H1 (cell line): ENCODE measurements at regions not wholly inside any gene's neighbourhood (a gene's known extent, or its start where the extent isn't known, plus 50 kb on each side); places are given as distances from the start of the nearest gene placed in this dataset.

Experiments
- CTCF ChIA-PET: fragments of 300-600 bp; sonication (Branson Sonifier 250); formaldehyde crosslinking; loops from one replicate; lab custom pipeline; 2021; ENCODE audit not compliant: partially characterized antibody; lab: Charles Lee
- POLR2A ChIA-PET: fragments of 300-600 bp; sonication (Branson Sonifier 250); formaldehyde crosslinking; loops from one replicate; lab custom pipeline; 2021; ENCODE audit warnings: inconsistent platforms; ENCODE audit not compliant: partially characterized antibody; lab: Charles Lee
- DNase-seq, 2 experiments: peaks; one replicate each; pipeline versions ENCODE4 v3.0.0 to v3.0.0-alpha.2; 2010 to 2022; ENCODE audit warnings: low spot score in 2 of 2, low read depth in 1 of 2, mixed read lengths in 1 of 2
- FAIRE-seq: peaks from 2 replicates; lab custom pipeline; 2011; peaks lifted over from hg19 to GRCh38; lab: Jason Lieb, UNC
- H2AFZ ChIP-seq: 2 replicates; pipeline ENCODE4 v1.8.1; 2012; ENCODE audit warnings: low read length, inconsistent platforms
- H2AK5ac ChIP-seq: 2 replicates; pipeline ENCODE4 v1.6.1; 2013; ENCODE audit warnings: low read depth, low read length
- H2BK120ac ChIP-seq: replicated peaks from 2 replicates; pipeline ENCODE3; 2013; ENCODE audit warnings: low read depth, low read length, inconsistent platforms
- H2BK12ac ChIP-seq: 2 replicates; pipeline ENCODE4 v1.6.1; 2013; ENCODE audit warnings: low read depth, low read length
- H2BK15ac ChIP-seq: 2 replicates; pipeline ENCODE4 v1.6.1; 2013; ENCODE audit warnings: low read length
- H2BK20ac ChIP-seq: 2 replicates; pipeline ENCODE4 v1.6.1; 2013; ENCODE audit warnings: low read length
- H2BK5ac ChIP-seq: 2 replicates; pipeline ENCODE4 v1.6.1; 2013; ENCODE audit warnings: low read depth, low read length
- H3K14ac ChIP-seq: 2 replicates; pipeline ENCODE4 v1.6.1; 2013; ENCODE audit warnings: inconsistent platforms; ENCODE audit not compliant: insufficient read length
- H3K18ac ChIP-seq: 2 replicates; pipeline ENCODE4 v1.6.1; 2013; ENCODE audit warnings: low read length; ENCODE audit errors: extremely low read depth
- H3K23ac ChIP-seq: 2 replicates; pipeline ENCODE4 v1.6.1; 2013; ENCODE audit warnings: inconsistent platforms; ENCODE audit not compliant: insufficient read length
- H3K23me2 ChIP-seq: 2 replicates; pipeline ENCODE4 v1.6.1; 2013; ENCODE audit warnings: low read depth, low read length
- H3K27ac ChIP-seq: 2 replicates; pipeline ENCODE4 v1.6.1; 2011; ENCODE audit warnings: low read depth, low read length, inconsistent platforms
- H3K27me3 ChIP-seq, 4 experiments: replicated peaks in 1 of 4; 1 replicate in 1 of 4; 2 replicates in 3 of 4; pipeline versions ENCODE4 v1.6.1 to v1.8.1; 2011 to 2013; ENCODE audit warnings: low read length in 3 of 4, mild to moderate bottlenecking in 3 of 4, inconsistent platforms in 2 of 4, mixed read lengths in 2 of 4, moderate library complexity in 1 of 4; ENCODE audit not compliant: control insufficient read depth in 3 of 4, insufficient read depth in 3 of 4; ENCODE audit errors: extremely low read depth in 1 of 4
- H3K36me3 ChIP-seq, 4 experiments: 2 replicates each; pipeline versions ENCODE4 v1.6.1 to v1.8.1; 2011 to 2013; ENCODE audit warnings: mild to moderate bottlenecking in 4 of 4, low read length in 3 of 4, moderate library complexity in 2 of 4, control low read depth in 1 of 4, inconsistent platforms in 1 of 4; ENCODE audit not compliant: insufficient read depth in 4 of 4, control insufficient read depth in 2 of 4
- H3K4ac ChIP-seq: replicated peaks from 2 replicates; pipeline ENCODE3; 2013; ENCODE audit warnings: low read length, low read depth, mixed read lengths, inconsistent platforms; ENCODE audit not compliant: insufficient read length
- H3K4me1 ChIP-seq, 4 experiments: replicated peaks in 1 of 4; 1 replicate in 1 of 4; 2 replicates in 3 of 4; pipeline versions ENCODE4 v1.6.1 to v1.8.1; 2011 to 2013; ENCODE audit warnings: low read length in 3 of 4, inconsistent platforms in 2 of 4, mixed read lengths in 1 of 4; ENCODE audit not compliant: insufficient read depth in 4 of 4, control insufficient read depth in 3 of 4
- H3K4me2 ChIP-seq, 2 experiments: 2 replicates each; pipeline versions ENCODE4 v1.6.1 to v1.8.1; 2011 to 2013; ENCODE audit warnings: low read depth in 2 of 2, low read length in 2 of 2, control low read depth in 1 of 2, inconsistent platforms in 1 of 2, mild to moderate bottlenecking in 1 of 2; ENCODE audit not compliant: insufficient read depth in 1 of 2
- H3K4me3 ChIP-seq, 4 experiments: fragments of 200-600, 300-600 bp in 1 of 4; sonication (generic), shearing (Covaris generic), sonication (Bioruptor Twin) in 1 of 4; 2 replicates each; pipeline versions ENCODE4 v1.5.1 to v1.8.1; 2011 to 2016; ENCODE audit warnings: low read length in 4 of 4, low read depth in 3 of 4, control low read depth in 2 of 4, inconsistent platforms in 2 of 4, mild to moderate bottlenecking in 2 of 4, mixed read lengths in 1 of 4, moderate library complexity in 1 of 4; ENCODE audit not compliant: insufficient read depth in 2 of 4; ENCODE audit errors: extremely low read depth in 1 of 4
- H3K56ac ChIP-seq: replicated peaks from 2 replicates; pipeline ENCODE3; 2013; ENCODE audit warnings: low read depth, mild to moderate bottlenecking, mixed read lengths, low read length, inconsistent platforms; ENCODE audit not compliant: insufficient read length
- H3K79me1 ChIP-seq: 2 replicates; pipeline ENCODE4 v1.6.1; 2013; ENCODE audit warnings: low read depth, low read length, control low read depth
- H3K79me2 ChIP-seq, 2 experiments: 2 replicates each; pipeline versions ENCODE4 v1.6.1 to v1.8.1; 2012 to 2013; ENCODE audit warnings: low read length in 2 of 2, mild to moderate bottlenecking in 2 of 2, inconsistent platforms in 1 of 2; ENCODE audit not compliant: insufficient read depth in 2 of 2, control insufficient read depth in 1 of 2
- H3K9ac ChIP-seq, 4 experiments: replicated peaks in 1 of 4; 1 replicate in 1 of 4; 2 replicates in 3 of 4; pipeline versions ENCODE4 v1.6.1 to v1.8.1; 2011 to 2013; ENCODE audit warnings: low read depth in 3 of 4, low read length in 3 of 4, control low read depth in 2 of 4, mild to moderate bottlenecking in 2 of 4, moderate library complexity in 2 of 4, inconsistent platforms in 1 of 4; ENCODE audit errors: extremely low read depth in 1 of 4
- H3K9me3 ChIP-seq, 2 experiments: 2 replicates each; pipeline versions ENCODE4 v1.6.1 to v1.8.1; 2012 to 2013; ENCODE audit warnings: mild to moderate bottlenecking in 2 of 2, moderate library complexity in 2 of 2, control low read depth in 1 of 2, inconsistent platforms in 1 of 2, low read depth in 1 of 2, low read length in 1 of 2, mixed read lengths in 1 of 2; ENCODE audit not compliant: insufficient read depth in 2 of 2
- H4K20me1 ChIP-seq, 2 experiments: replicated peaks in 1 of 2; 2 replicates each; pipeline versions ENCODE3 to v1.8.1; 2011 to 2013; ENCODE audit warnings: inconsistent platforms in 2 of 2, low read length in 2 of 2, mild to moderate bottlenecking in 1 of 2; ENCODE audit not compliant: insufficient read depth in 2 of 2, control insufficient read depth in 1 of 2
- H4K5ac ChIP-seq: 2 replicates; pipeline ENCODE4 v1.6.1; 2013; ENCODE audit warnings: low read length, low read depth, mixed read lengths, inconsistent platforms; ENCODE audit not compliant: insufficient read length
- H4K8ac ChIP-seq: 2 replicates; pipeline ENCODE4 v1.8.0; 2013; ENCODE audit warnings: mild to moderate bottlenecking, moderate library complexity, low read length, inconsistent platforms; ENCODE audit not compliant: insufficient read depth; ENCODE audit errors: extremely low read depth
- H4K91ac ChIP-seq: replicated peaks from 2 replicates; pipeline ENCODE3; 2013; ENCODE audit warnings: low read length, mixed read lengths, inconsistent platforms; ENCODE audit not compliant: insufficient read length
- SUZ12 ChIP-seq: fragments of 200-600 bp; sonication (generic); IDR thresholded peaks from 2 replicates; pipeline ENCODE4 v1.6.1; 2012; ENCODE audit warnings: mild to moderate bottlenecking, inconsistent platforms, low read length, moderate library complexity, mixed read lengths
- YY1 ChIP-seq: IDR thresholded peaks from 2 replicates; pipeline ENCODE4 v1.6.1; 2011; ENCODE audit warnings: low read depth, mild to moderate bottlenecking, low read length
- WGBS, 2 experiments: shearing (Covaris generic) in 1 of 2; methylation state at CpG; one replicate each; pipeline versions ENCODE4 v1.1.6 to v1.1.7; 2013 to 2015; ENCODE audit warnings: low lambda C conversion rate in 2 of 2, mixed read lengths in 2 of 2, inconsistent platforms in 1 of 2, low coverage in 1 of 2, missing lambda C conversion rate in 1 of 2; ENCODE audit not compliant: insufficient replicate concordance in 2 of 2, insufficient coverage in 1 of 2, insufficient read length in 1 of 2; ENCODE audit errors: extremely low coverage in 1 of 2, missing lambda C conversion rate in 1 of 2; 5-methylcytosine and 5-hydroxymethylcytosine counted together

- Histone ChIP-seq H3K9ac (no peak overlapping the region), H3K79me2 (no peaks in the 10 kb centered on the region), H4K20me1 (peaks cover 0 to 4% of the 10 kb centered on the region in 2 experiments), H3K14ac (no peak overlapping the region), H2BK20ac (no peak overlapping the region), H3K23ac (no peak overlapping the region), H2BK5ac (no peak overlapping the region), H3K4me1 (no peaks in the 10 kb centered on the region; a peak in 1 of 7 replicates), H4K5ac (no peak overlapping the region), H3K9me3 (no peaks in the 10 kb centered on the region), H3K23me2 (peaks cover 5% of the 10 kb centered on the region; the same call in 1 of the 2 replicates), H2BK120ac (no peak overlapping the region), H3K4me3 (no peak overlapping the region), H2AFZ (no peak overlapping the region; the same call in 1 of the 2 replicates), H4K91ac (no peak overlapping the region), H4K8ac (peak overlapping the region; percentile 40), H3K36me3 (no peaks in the 10 kb centered on the region), H3K27me3 (no peaks in the 10 kb centered on the region), H3K4ac (no peak overlapping the region), H3K56ac (no peak overlapping the region), H2AK5ac (no peak overlapping the region), H3K27ac (no peak overlapping the region), H2BK12ac (no peak overlapping the region), H3K79me1 (no peaks in the 10 kb centered on the region), H3K4me2 (no peak overlapping the region), H3K18ac (no peak overlapping the region), H2BK15ac (no peak overlapping the region)
- no peak for TF ChIP-seq SUZ12
- peak; percentile 64; the same call in 1 of the 2 replicates for TF ChIP-seq YY1
- ChIA-PET POLR2A (no interaction called here), CTCF (interaction anchor here (0.8 to 2.7 kb wide), 5 partner anchors 14 to 550 kb away, joined by 3 to 9 read pairs (median 4); no protein-coding TSS in a partner anchor)
- no peak for DNase-seq
- 96% methylated on average over 24 of the region's 24 CpGs; no CpG with 5 or more reads in 1 of the 2 experiments for WGBS, 2 experiments
- FAIRE-seq = no peak
Measured at GRCh38 chr13:111508902-111509509, 188.6 kb downstream of the TEX29 start.
